WI38 (cell line): ENCODE measurements at regions not wholly inside any gene's neighbourhood (a gene's known extent, or its start where the extent isn't known, plus 50 kb on each side); places are given as distances from the start of the nearest gene placed in this dataset.

Experiments
- H3K4me3 ChIP-seq: 2 replicates; pipeline ENCODE4 v1.5.1; 2011; ENCODE audit warnings: low read depth, mild to moderate bottlenecking, control low read depth, low read length
- TF ChIP-seq, protein P1 (sequence below): IDR thresholded peaks from 2 replicates; pipeline ENCODE4 v1.5.1; 2012; ENCODE audit warnings: low read depth, mild to moderate bottlenecking, control low read depth, low read length

DNA sequence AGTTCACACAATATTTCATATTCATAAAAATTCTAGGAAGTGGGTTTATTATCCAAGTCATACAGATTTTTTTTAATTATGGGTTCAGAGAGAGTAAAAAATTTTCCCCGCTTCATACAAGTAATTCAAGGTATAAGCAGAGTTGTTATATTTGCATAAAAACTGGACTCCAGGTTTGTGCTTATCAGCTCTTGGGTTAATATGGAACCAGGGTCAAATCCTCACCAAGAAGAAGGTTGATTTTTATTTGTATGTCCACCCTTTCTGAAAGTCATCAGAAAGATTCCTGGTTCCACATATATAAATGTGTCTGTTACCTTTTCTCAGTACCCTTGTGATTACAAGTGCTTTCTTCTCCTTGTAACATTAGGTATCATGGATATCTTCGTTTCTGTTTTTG is 143.8 kb upstream of the PKN2 start:
- TF ChIP-seq, protein P1, sequence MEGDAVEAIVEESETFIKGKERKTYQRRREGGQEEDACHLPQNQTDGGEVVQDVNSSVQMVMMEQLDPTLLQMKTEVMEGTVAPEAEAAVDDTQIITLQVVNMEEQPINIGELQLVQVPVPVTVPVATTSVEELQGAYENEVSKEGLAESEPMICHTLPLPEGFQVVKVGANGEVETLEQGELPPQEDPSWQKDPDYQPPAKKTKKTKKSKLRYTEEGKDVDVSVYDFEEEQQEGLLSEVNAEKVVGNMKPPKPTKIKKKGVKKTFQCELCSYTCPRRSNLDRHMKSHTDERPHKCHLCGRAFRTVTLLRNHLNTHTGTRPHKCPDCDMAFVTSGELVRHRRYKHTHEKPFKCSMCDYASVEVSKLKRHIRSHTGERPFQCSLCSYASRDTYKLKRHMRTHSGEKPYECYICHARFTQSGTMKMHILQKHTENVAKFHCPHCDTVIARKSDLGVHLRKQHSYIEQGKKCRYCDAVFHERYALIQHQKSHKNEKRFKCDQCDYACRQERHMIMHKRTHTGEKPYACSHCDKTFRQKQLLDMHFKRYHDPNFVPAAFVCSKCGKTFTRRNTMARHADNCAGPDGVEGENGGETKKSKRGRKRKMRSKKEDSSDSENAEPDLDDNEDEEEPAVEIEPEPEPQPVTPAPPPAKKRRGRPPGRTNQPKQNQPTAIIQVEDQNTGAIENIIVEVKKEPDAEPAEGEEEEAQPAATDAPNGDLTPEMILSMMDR = no peak
- no peak overlapping the region for H3K4me3 ChIP-seq

DNA sequence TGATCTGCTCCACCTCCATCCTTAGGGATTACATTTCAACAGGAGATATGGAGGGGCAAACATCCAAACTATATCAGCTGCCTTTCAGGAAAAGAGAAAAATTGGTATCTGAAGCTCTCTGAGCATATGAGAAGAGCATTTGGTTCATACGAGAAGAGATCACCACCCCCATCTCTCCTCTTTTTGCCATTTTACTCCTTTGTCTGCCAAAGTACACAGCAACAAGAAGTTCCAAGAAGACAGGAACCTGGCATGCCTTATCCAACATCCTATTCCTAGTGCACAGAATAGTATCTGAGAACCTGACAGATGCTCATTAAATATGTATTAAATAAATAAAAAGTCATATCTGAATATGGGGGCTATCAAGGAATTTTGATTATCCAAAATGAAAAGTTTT is 142.5 kb upstream of the PKN2 start:
- H3K4me3 ChIP-seq = no peak overlapping the region
- TF ChIP-seq, protein P1 = no peak

- no peak overlapping the region for H3K4me3 ChIP-seq
- TF ChIP-seq, protein P1 = no peak
These were observed 139.9 kb upstream of the PKN2 start for GRCh38 chr1:88544195-88544594.

DNA sequence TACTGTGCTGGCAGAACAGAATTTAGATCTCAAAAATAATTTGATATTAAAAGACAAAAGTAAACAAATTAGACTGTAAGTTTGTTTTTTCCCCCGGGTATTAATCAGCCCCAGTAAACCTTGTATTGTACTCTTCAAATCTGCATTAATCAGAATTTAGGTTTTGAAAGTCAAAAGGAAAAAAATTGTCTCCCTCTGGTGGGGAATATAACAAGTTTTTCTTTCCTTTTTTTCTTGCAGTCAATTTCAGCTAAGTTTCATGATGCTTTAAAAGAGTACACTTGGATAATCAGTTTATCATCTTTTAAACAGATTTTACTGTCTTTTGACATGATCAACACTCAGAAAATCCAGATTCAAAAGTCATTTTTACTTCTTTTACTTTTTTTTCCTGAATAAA is 134.5 kb upstream of the PKN2 start:
- TF ChIP-seq, protein P1 = no peak
- no peak overlapping the region for H3K4me3 ChIP-seq

- H3K4me3 ChIP-seq = no peak overlapping the region
- TF ChIP-seq, protein P1 = no peak
These were observed 131.8 kb upstream of the PKN2 start for GRCh38 chr1:88552226-88552625.

DNA sequence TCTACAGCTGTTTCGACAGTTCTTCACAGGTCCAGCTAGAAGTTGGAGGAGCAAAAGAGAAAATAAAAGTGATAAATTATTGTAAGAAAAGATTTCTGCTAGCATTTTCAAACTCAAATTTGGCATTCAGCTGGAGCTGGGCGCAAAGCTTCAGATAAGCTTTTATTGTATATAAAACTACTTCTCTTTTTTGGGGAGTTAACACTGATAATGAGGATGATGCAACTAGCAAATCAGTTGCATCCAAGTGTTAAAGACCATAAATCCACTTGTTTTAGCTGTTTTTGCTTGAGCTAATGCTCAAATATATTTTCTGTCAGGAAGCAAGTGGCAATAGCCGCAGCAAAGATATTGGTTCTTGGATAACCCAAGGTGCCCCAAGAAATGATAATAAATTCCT is 127.1 kb upstream of the PKN2 start:
- no peak overlapping the region for H3K4me3 ChIP-seq
- TF ChIP-seq, protein P1 = no peak

DNA sequence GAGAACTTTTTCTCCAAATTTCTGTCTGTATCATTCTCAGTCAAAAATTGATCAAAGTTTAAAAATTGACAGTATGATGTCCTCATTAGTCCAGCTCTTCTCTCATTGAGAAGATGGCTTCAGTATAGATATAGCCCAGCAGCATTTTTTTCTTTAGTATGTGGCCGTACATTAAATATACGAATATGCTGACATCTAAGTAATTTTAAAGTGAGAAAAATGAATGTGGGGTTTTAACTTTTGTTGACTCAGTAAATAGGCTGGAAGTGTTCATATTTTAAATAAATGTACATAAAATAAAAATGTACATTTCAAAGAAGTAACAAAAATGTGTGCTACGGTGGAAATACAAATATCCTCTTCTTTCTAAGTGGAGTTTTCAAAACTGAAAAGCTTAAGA is 123.5 kb upstream of the PKN2 start:
- no peak overlapping the region for H3K4me3 ChIP-seq
- TF ChIP-seq, protein P1 = no peak

DNA sequence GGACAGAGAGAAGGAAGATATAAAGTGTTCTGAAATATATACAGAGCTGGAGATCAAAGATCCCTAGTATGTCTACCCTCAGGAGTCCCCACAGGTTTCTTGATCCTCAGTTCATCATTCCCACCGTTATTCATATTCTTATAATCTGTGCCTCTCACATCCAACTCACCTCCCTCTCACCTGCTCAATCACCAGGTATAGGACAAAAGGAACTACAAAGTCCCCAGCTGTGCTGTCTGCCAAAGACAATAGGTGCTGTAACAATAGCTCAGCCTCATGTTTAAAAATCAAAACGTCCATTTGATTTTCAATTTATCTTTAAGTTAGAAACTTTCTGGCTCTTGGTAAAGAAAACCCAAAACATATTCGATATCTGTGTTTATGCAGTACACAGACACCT is 121.1 kb upstream of the PKN2 start:
- TF ChIP-seq, protein P1 = no peak
- no peak overlapping the region for H3K4me3 ChIP-seq
